Mesothelial cell of epicardium (in vitro differentiated cells): ENCODE measurements at regions not wholly inside any gene's neighbourhood (a gene's known extent, or its start where the extent isn't known, plus 50 kb on each side); places are given as distances from the start of the nearest gene placed in this dataset.

Experiments
- DNase-seq, 2 experiments: peaks; one replicate each; pipeline ENCODE4 v3.0.0; 2021; ENCODE audit warnings: low spot score in 2 of 2; ENCODE audit not compliant: unreplicated experiment in 2 of 2
- H3K27ac Mint-ChIP-seq: 2 replicates; pipeline ENCODE4 v1.8.0; 2021; ENCODE audit warnings: mixed read lengths
- H3K27me3 Mint-ChIP-seq: 2 replicates; pipeline ENCODE4 v1.8.0; 2021; ENCODE audit warnings: low read depth, mixed read lengths
- H3K36me3 Mint-ChIP-seq: 2 replicates; pipeline ENCODE4 v1.8.0; 2021; ENCODE audit warnings: mixed read lengths
- H3K4me1 Mint-ChIP-seq: 2 replicates; pipeline ENCODE4 v1.8.0; 2021; ENCODE audit warnings: mixed read lengths
- H3K4me3 Mint-ChIP-seq: 2 replicates; pipeline ENCODE4 v1.8.0; 2021; ENCODE audit warnings: mild to moderate bottlenecking, moderate library complexity, mixed read lengths
- H3K9me3 Mint-ChIP-seq: 2 replicates; pipeline ENCODE4 v1.8.0; 2021; ENCODE audit warnings: mixed read lengths
- TF ChIP-seq, protein P1 (sequence below): fragments of 200-600 bp; sonication (generic); IDR thresholded peaks from one replicate; pipeline ENCODE4 v1.5.0; 2021; ENCODE audit warnings: antibody characterized with exemption; ENCODE audit not compliant: unreplicated experiment

DNA sequence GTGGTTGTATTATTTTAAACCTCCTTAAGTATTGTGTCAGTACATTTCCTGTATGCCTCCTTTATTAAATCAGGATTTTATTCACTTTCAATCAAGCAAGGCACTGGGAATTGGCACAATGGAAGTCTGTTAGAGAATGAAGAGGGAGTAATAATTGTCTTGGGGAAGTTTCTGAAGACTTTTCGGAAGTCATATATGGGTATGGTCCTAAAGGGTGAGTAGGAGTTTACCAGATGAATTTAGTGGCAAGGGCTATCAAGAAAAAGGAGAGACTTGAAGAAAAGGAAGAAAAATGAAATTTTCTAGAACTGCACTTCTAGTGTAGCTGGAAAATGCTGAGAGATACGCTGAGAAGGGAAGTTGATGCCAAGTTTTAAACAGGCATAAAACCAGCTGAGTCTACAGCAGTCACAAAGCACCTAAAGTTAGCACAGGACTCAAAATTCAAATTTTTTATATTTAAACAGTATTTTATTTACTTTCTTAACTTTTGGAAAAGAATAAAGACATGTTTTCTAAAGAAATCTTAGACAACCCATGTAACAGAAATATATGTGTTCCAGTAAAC lies 184.9 kb downstream of the SMC2 start:
- TF ChIP-seq, protein P1, sequence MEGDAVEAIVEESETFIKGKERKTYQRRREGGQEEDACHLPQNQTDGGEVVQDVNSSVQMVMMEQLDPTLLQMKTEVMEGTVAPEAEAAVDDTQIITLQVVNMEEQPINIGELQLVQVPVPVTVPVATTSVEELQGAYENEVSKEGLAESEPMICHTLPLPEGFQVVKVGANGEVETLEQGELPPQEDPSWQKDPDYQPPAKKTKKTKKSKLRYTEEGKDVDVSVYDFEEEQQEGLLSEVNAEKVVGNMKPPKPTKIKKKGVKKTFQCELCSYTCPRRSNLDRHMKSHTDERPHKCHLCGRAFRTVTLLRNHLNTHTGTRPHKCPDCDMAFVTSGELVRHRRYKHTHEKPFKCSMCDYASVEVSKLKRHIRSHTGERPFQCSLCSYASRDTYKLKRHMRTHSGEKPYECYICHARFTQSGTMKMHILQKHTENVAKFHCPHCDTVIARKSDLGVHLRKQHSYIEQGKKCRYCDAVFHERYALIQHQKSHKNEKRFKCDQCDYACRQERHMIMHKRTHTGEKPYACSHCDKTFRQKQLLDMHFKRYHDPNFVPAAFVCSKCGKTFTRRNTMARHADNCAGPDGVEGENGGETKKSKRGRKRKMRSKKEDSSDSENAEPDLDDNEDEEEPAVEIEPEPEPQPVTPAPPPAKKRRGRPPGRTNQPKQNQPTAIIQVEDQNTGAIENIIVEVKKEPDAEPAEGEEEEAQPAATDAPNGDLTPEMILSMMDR = no peak
- Mint-ChIP-seq H3K36me3 (no peaks in the 10 kb centered on the region), H3K27ac (peak overlapping the region; percentile 87), H3K4me3 (no peak overlapping the region), H3K9me3 (peaks cover 19% of the 10 kb centered on the region), H3K27me3 (peaks cover 10% of the 10 kb centered on the region), H3K4me1 (peaks cover 30% of the 10 kb centered on the region)
- DNase-seq = no peak

DNA sequence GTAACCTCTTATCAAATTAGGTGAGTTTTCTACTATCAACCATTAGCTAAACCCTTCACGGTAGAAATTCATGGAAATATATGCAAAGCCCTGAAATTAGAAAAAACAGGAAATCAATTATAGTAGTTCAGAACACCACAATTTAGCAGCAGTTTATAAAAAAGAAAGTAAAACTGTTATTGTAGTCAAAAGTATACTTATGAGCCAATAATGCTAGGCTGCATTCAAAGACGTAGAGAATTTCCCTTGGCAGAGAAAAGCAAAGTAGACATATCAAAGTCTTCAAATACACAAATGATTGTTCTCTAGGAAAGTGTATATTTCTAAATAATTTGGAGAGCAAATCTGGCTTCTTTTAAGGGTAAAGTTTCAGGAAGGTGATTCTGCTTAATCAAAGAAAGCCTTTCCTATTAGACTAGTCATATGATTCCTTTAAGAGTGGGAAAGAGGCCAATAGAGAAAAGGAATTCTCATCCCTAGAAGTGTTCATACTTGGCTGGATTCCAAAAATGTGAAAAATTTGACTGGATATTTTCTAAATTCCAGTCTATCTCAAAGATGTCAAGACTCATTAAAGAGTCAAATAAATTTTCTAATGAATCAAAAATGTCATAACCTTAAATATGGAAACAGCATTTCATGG lies 185.5 kb downstream of the SMC2 start:
- no peaks in the 10 kb centered on the region for H3K36me3 Mint-ChIP-seq
- no peak for DNase-seq
- H3K27ac Mint-ChIP-seq = peak overlapping the region; percentile 80
- TF ChIP-seq, protein P1 = no peak
- no peak overlapping the region for H3K4me3 Mint-ChIP-seq
- peaks cover 11% of the 10 kb centered on the region for H3K27me3 Mint-ChIP-seq
- peaks cover 19% of the 10 kb centered on the region for H3K9me3 Mint-ChIP-seq
- H3K4me1 Mint-ChIP-seq = peaks cover 30% of the 10 kb centered on the region

DNA sequence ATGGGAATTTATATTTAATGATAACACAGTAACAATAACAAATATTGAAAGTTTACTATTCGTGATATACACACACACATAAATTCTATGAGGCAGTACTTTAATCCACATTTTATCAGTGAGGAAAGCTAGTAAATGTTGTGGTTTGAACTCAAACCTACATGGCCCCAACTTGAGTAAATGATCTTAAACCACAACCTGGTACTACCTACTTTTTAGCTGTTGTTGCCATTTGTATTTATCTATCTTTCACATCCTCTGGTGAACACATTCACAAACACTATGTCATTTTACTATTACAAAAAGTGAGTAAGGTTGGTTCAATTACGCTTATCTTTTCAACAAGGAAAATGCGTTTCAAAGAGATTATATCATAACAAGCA lies 186.1 kb downstream of the SMC2 start:
- H3K4me3 Mint-ChIP-seq = no peak overlapping the region
- H3K4me1 Mint-ChIP-seq = peaks cover 30% of the 10 kb centered on the region
- H3K9me3 Mint-ChIP-seq = peaks cover 16% of the 10 kb centered on the region
- TF ChIP-seq, protein P1 = no peak
- peak overlapping the region; percentile 80 for H3K27ac Mint-ChIP-seq
- H3K36me3 Mint-ChIP-seq = no peaks in the 10 kb centered on the region
- DNase-seq = no peak
- H3K27me3 Mint-ChIP-seq = peaks cover 16% of the 10 kb centered on the region

DNA sequence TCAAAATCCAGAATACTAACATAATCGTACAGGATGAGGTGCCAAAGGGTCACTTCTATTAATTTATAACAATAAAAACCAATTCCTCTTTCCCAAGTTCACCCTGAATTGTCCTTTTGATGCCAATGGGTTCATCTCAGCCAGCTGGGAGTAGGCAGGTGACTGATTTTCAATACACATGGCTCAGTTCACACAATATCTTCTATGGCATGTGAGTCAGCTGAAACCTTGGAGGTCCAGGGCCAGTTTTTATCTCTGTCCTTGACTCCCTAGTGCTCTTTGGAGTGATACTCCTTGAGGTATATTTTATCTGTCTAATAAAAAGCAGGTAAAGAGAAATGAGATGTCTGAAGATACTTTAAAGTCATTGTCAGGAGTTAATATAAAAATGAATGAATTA lies 186.6 kb downstream of the SMC2 start:
- H3K9me3 Mint-ChIP-seq = peaks cover 15% of the 10 kb centered on the region
- DNase-seq = no peak
- H3K36me3 Mint-ChIP-seq = no peaks in the 10 kb centered on the region
- peaks cover 30% of the 10 kb centered on the region for H3K4me1 Mint-ChIP-seq
- TF ChIP-seq, protein P1 = no peak
- no peak overlapping the region for H3K4me3 Mint-ChIP-seq
- H3K27ac Mint-ChIP-seq = peak overlapping the region; percentile 25
- peaks cover 16% of the 10 kb centered on the region for H3K27me3 Mint-ChIP-seq

DNA sequence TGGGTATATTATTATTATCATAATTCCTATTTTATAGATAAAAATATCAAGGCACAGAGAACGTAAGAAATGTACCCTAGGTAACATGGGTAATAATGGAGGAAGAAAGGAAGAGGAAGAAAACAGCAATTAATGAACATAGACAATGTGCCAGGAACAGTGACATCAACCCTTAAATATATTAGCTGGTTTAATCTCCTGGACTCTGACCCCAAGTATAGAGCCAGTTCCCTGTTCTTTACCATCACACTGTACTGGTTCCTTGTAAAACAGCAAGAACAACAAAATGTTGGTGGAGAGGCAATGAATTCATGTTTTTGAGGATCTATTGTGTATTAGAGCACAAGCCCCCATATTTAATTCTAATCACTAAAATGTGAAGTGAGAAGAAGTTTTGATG lies 192.1 kb downstream of the SMC2 start:
- no peak overlapping the region for H3K27ac Mint-ChIP-seq

More for the DNA sequence above, 192.1 kb downstream of the SMC2 start:
- Mint-ChIP-seq H3K4me1 (peaks cover 8% of the 10 kb centered on the region), H3K27me3 (peaks cover 22% of the 10 kb centered on the region), H3K9me3 (peaks cover 7% of the 10 kb centered on the region), H3K36me3 (no peaks in the 10 kb centered on the region), H3K4me3 (no peak overlapping the region)
- TF ChIP-seq, protein P1 = no peak
- no peak for DNase-seq
